ENCODE measurements at regions not wholly inside any gene's neighbourhood (a gene's known extent, or its start where the extent isn't known, plus 50 kb on each side); places are given as distances from the start of the nearest gene placed in this dataset.

- Histone ChIP-seq H3K79me2 (ENCODE audit: control insufficient read depth, insufficient read depth, low read length) (no peaks in the 10 kb centered on the region), H3K36me3 (ENCODE audit: control insufficient read depth in 2 of 2, extremely low read depth in 1 of 2, insufficient read depth in 2 of 2, low read length in 2 of 2) (no peaks in the 10 kb centered on the region), H3K27me3 (ENCODE audit: control insufficient read depth in 2 of 2, insufficient read depth in 2 of 2, low read length in 2 of 2) (no peaks in the 10 kb centered on the region), H3K9ac (replicated peaks; ENCODE audit: extremely low read depth, insufficient read depth, low read length) (no peak overlapping the region), H3K9me1 (replicated peaks; ENCODE audit: control insufficient read depth, extremely low read depth, insufficient read depth, low read length) (no peaks in the 10 kb centered on the region), H4K20me1 (replicated peaks; ENCODE audit: control insufficient read depth, extremely low read depth, insufficient read depth, low read length) (no peaks in the 10 kb centered on the region), H3K4me2 (ENCODE audit: insufficient read depth, low read length) (peak overlapping the region; percentile 21), H2AFZ (ENCODE audit: low read depth, low read length) (no peak overlapping the region), H3K9me3 (replicated peaks; ENCODE audit: control insufficient read depth, insufficient read depth, low read length) (no peaks in the 10 kb centered on the region), H3K27ac (ENCODE audit: insufficient read depth, low read depth, low read length) (no peak overlapping the region), H3K4me3 (replicated peaks in 1 of 3; ENCODE audit: insufficient read depth in 1 of 3, low read depth in 1 of 3, low read length in 3 of 3) (no peak overlapping the region), H3K4me1 (ENCODE audit: control insufficient read depth, extremely low read depth, insufficient read depth, low read length) (peaks cover 11% of the 10 kb centered on the region)
- dilution Hi-C loops (cut with MboI; ENCODE audit: extremely low pct_ligation_motif_present, low sequenced_read_pairs) (no loop called here), intact Hi-C loops (cut with micrococcal nuclease) (loop anchor here (10.0 kb wide), 1 partner anchor 255 kb away; the partner anchor contains the start of gene ZNF804A)
- no TSS peak for BruUV-seq (replicated peaks)
- POLR2A ChIA-PET = no interaction called here
- CTCF ChIA-PET = no interaction called here
- FAIRE-seq (no peak), DNase-seq (ENCODE audit: low read depth, low spot score) (peak; percentile 62)
- TF ChIP-seq FOS (IDR thresholded peaks at IDR 0.05; ENCODE audit: borderline replicate concordance, insufficient read depth, low read length) = peak; percentile 83
- TF ChIP-seq JUN (IDR thresholded peaks at IDR 0.05; ENCODE audit: borderline replicate concordance, insufficient read depth, insufficient read length, low read depth) = peak; percentile 57
- peak; percentile 77 for TF ChIP-seq GATA2 (IDR thresholded peaks at IDR 0.05; ENCODE audit: insufficient read depth, insufficient read length, low read depth, low read length)
- TF ChIP-seq EZH2 (IDR thresholded peaks at IDR 0.05; ENCODE audit: borderline replicate concordance, low read depth, low read length, severe bottlenecking) = no peak
- TF ChIP-seq MAX (IDR thresholded peaks at IDR 0.05; ENCODE audit: insufficient read depth, insufficient read length) = no peak
These were observed 258.4 kb upstream of the ZNF804A start for GRCh38 chr2:184339966-184340365.

- Histone ChIP-seq H3K79me2 (ENCODE audit: control insufficient read depth, insufficient read depth, low read length) (no peaks in the 10 kb centered on the region), H3K27ac (ENCODE audit: insufficient read depth, low read depth, low read length) (no peak overlapping the region), H3K9ac (replicated peaks; ENCODE audit: extremely low read depth, insufficient read depth, low read length) (no peak overlapping the region), H3K4me3 (replicated peaks in 1 of 3; ENCODE audit: insufficient read depth in 1 of 3, low read depth in 1 of 3, low read length in 3 of 3) (no peak overlapping the region), H3K9me1 (replicated peaks; ENCODE audit: control insufficient read depth, extremely low read depth, insufficient read depth, low read length) (no peaks in the 10 kb centered on the region), H3K36me3 (ENCODE audit: control insufficient read depth in 2 of 2, extremely low read depth in 1 of 2, insufficient read depth in 2 of 2, low read length in 2 of 2) (no peaks in the 10 kb centered on the region), H3K4me2 (ENCODE audit: insufficient read depth, low read length) (no peak overlapping the region), H3K27me3 (ENCODE audit: control insufficient read depth in 2 of 2, insufficient read depth in 2 of 2, low read length in 2 of 2) (no peaks in the 10 kb centered on the region), H3K4me1 (ENCODE audit: control insufficient read depth, extremely low read depth, insufficient read depth, low read length) (peaks cover 4% of the 10 kb centered on the region), H3K9me3 (replicated peaks; ENCODE audit: control insufficient read depth, insufficient read depth, low read length) (no peaks in the 10 kb centered on the region), H4K20me1 (replicated peaks; ENCODE audit: control insufficient read depth, extremely low read depth, insufficient read depth, low read length) (no peaks in the 10 kb centered on the region), H2AFZ (ENCODE audit: low read depth, low read length) (no peak overlapping the region)
- dilution Hi-C loops (cut with MboI; ENCODE audit: extremely low pct_ligation_motif_present, low sequenced_read_pairs) (no loop called here), intact Hi-C loops (cut with micrococcal nuclease) (loop anchor here (10.0 kb wide), 1 partner anchor 248 kb away; the partner anchor contains the start of gene ZNF804A)
- FAIRE-seq = no peak
- TF ChIP-seq FOS (IDR thresholded peaks at IDR 0.05; ENCODE audit: borderline replicate concordance, insufficient read depth, low read length) (peak; percentile 45), GATA2 (IDR thresholded peaks at IDR 0.05; ENCODE audit: insufficient read depth, insufficient read length, low read depth, low read length) (peak; percentile 82), CTCF (IDR thresholded peaks at IDR 0.05; ENCODE audit: extremely low read depth in 1 of 2, insufficient read depth in 1 of 2, low read depth in 1 of 2, low read length in 2 of 2) (no peak), POLR2AphosphoS5 (IDR thresholded peaks at IDR 0.05; ENCODE audit: insufficient read depth, low read depth, low read length) (no peak), MAX (IDR thresholded peaks at IDR 0.05; ENCODE audit: insufficient read depth, insufficient read length) (no peak), MYC (IDR thresholded peaks at IDR 0.05; ENCODE audit: low read depth, low read length) (no peak)
- DNase-seq (ENCODE audit: low read depth, low spot score) = peak; percentile 36
- BruUV-seq (replicated peaks) = no TSS peak
- ChIA-PET CTCF (no interaction called here), POLR2A (no interaction called here)
These were observed 251.9 kb upstream of the ZNF804A start for GRCh38 chr2:184346338-184346862.

Data from endothelial cell of umbilical vein (primary cell).